ENCODE measurements at regions not wholly inside any gene's neighbourhood (a gene's known extent, or its start where the extent isn't known, plus 50 kb on each side); places are given as distances from the start of the nearest gene placed in this dataset.

DNA sequence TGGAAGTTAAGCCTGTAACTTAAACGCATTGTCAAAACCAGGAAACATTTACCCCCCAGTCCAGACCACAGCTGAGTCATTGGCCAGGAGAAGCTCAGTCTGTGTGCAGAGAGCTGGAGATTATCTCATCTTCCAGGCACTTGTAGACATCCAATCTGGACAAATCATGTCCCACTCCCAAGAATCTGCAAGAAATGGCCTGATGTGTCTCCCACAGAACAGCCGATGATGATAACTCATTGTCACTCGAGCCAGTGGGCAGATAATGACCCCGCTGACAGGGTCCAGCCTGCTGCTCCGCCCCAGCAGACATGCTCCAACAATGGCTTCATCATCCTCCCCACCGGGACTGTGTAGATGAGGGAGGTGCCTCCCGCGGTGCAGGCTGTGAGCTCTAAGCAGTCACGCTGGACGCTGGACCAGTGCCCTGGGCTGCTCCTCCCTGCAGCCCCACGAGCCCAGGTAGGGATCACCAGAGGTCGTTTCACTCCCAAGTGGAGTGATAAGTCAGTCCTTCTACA lies 322.5 kb downstream of the C16orf95 start (continued):
- TF ChIP-seq SP7 (tag by site-specific recombination; IDR thresholded peaks at IDR 0.05) (peak; percentile 57; the same call in 1 of the 2 replicates), ZNF146 (tag by site-specific recombination; IDR thresholded peaks at IDR 0.05) (no peak), MZF1 (tag by site-specific recombination; IDR thresholded peaks at IDR 0.05; ENCODE audit: borderline replicate concordance) (no peak), EGR2 (tag by site-specific recombination; IDR thresholded peaks at IDR 0.05; ENCODE audit: low read depth) (peak; percentile 97), ZNF133 (tag by site-specific recombination; IDR thresholded peaks at IDR 0.05) (no peak), ZNF654 (tag by site-specific recombination; IDR thresholded peaks at IDR 0.05; ENCODE audit: low read depth) (no peak), MYNN (tag by site-specific recombination; IDR thresholded peaks at IDR 0.05; ENCODE audit: borderline replicate concordance) (no peak), ZNF341 (tag by site-specific recombination; IDR thresholded peaks at IDR 0.05; ENCODE audit: low read depth) (peak; percentile 53; the same call in 1 of the 2 replicates), ZSCAN16 (tag by site-specific recombination; IDR thresholded peaks at IDR 0.05) (no peak), ZNF558 (tag by site-specific recombination; IDR thresholded peaks at IDR 0.05) (peak; percentile 39; the same call in 1 of the 2 replicates), ZNF416 (tag by site-specific recombination; IDR thresholded peaks at IDR 0.05) (no peak), ZNF843 (tag by site-specific recombination; IDR thresholded peaks at IDR 0.05) (no peak), ZBTB8A (tag by site-specific recombination; IDR thresholded peaks at IDR 0.05) (no peak), ZFHX2 (tag by site-specific recombination; conservative IDR thresholded peaks at IDR 0.05) (peak; percentile 98), TCF7L2 (IDR thresholded peaks at IDR 0.05; ENCODE audit: borderline replicate concordance, low read depth, low read length) (no peak), ZNF202 (tag by site-specific recombination; IDR thresholded peaks at IDR 0.05; ENCODE audit: borderline replicate concordance) (no peak)

DNA sequence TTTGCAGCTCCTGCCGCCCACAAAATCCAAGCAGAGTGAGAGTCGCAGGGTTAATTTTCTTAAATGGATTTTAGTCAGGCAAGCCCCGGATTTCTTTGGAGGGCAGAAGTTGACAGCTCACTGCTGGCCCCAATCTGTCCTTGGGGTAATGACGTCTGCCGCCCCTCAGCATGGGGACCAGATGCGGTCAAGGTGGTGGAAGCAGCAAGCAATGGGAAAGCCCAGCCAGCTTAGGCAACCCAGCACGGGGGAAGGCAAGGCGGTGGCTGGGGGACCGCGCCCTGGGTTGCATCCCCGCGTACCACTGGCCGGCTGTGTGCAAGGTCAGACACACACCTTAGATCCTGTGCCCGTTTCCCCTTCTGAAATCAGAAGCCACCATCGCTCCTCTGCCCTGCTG lies 321.7 kb downstream of the C16orf95 start:
- H3K27ac ChIP-seq (ENCODE audit: extremely low read depth, low read depth, low read length) = no peak overlapping the region
- no peaks in the 10 kb centered on the region for H3K9me3 ChIP-seq (ENCODE audit: control insufficient read depth, insufficient read depth, low read depth, low read length)
- CTCF ChIA-PET = interaction anchor here (0.6 kb wide), 1 partner anchor 44 kb away, joined by 3 read pairs; no protein-coding TSS in a partner anchor
- TF ChIP-seq HOXC10 (CRISPR knock-in tag; IDR thresholded peaks at IDR 0.05) = no peak
- no peak for TF ChIP-seq ZEB2 (tag by site-specific recombination; IDR thresholded peaks at IDR 0.05)
- no peak for TF ChIP-seq ZNF19 (tag by site-specific recombination; IDR thresholded peaks at IDR 0.05; ENCODE audit: low read depth)
- no peak for TF ChIP-seq HOXA7 (CRISPR knock-in tag; IDR thresholded peaks at IDR 0.05; ENCODE audit: borderline replicate concordance)
- no peak for TF ChIP-seq ZNF624 (tag by site-specific recombination; IDR thresholded peaks at IDR 0.05)
- TF ChIP-seq ZNF202 (tag by site-specific recombination; IDR thresholded peaks at IDR 0.05; ENCODE audit: borderline replicate concordance) = no peak
- no peak for TF ChIP-seq ZNF600 (tag by site-specific recombination; IDR thresholded peaks at IDR 0.05)
- TF ChIP-seq ZIC2 (tag by site-specific recombination; IDR thresholded peaks at IDR 0.05) = no peak
- TF ChIP-seq ZNF292 (tag by site-specific recombination; IDR thresholded peaks at IDR 0.05; ENCODE audit: borderline replicate concordance, low read depth) = no peak
- TF ChIP-seq ZNF664 (tag by site-specific recombination; IDR thresholded peaks at IDR 0.05) = no peak
- TF ChIP-seq, protein P1, sequence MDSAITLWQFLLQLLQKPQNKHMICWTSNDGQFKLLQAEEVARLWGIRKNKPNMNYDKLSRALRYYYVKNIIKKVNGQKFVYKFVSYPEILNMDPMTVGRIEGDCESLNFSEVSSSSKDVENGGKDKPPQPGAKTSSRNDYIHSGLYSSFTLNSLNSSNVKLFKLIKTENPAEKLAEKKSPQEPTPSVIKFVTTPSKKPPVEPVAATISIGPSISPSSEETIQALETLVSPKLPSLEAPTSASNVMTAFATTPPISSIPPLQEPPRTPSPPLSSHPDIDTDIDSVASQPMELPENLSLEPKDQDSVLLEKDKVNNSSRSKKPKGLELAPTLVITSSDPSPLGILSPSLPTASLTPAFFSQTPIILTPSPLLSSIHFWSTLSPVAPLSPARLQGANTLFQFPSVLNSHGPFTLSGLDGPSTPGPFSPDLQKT (IDR thresholded peaks at IDR 0.05; ENCODE audit: borderline replicate concordance, low read depth, low read length) = no peak
- no peak for TF ChIP-seq ZNF423 (tag by site-specific recombination; IDR thresholded peaks at IDR 0.05)
- TF ChIP-seq, protein P2, sequence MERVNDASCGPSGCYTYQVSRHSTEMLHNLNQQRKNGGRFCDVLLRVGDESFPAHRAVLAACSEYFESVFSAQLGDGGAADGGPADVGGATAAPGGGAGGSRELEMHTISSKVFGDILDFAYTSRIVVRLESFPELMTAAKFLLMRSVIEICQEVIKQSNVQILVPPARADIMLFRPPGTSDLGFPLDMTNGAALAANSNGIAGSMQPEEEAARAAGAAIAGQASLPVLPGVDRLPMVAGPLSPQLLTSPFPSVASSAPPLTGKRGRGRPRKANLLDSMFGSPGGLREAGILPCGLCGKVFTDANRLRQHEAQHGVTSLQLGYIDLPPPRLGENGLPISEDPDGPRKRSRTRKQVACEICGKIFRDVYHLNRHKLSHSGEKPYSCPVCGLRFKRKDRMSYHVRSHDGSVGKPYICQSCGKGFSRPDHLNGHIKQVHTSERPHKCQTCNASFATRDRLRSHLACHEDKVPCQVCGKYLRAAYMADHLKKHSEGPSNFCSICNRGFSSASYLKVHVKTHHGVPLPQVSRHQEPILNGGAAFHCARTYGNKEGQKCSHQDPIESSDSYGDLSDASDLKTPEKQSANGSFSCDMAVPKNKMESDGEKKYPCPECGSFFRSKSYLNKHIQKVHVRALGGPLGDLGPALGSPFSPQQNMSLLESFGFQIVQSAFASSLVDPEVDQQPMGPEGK (tag by site-specific recombination; IDR thresholded peaks at IDR 0.05) = no peak
- TF ChIP-seq BCL11A (tag by site-specific recombination; IDR thresholded peaks at IDR 0.05; ENCODE audit: low read depth) = no peak
- no peaks in the 10 kb centered on the region; the same call in 1 of the 2 replicates for H3K4me1 ChIP-seq (ENCODE audit: control insufficient read depth, insufficient read depth, low read length)
- POLR2A ChIA-PET = interaction anchor here (0.5 to 1.3 kb wide), 2 partner anchors 66 to 322 kb away, joined by 4 to 5 read pairs; no protein-coding TSS in a partner anchor
- no peak overlapping the region for H3K4me3 ChIP-seq (ENCODE audit: low read depth, low read length)
- H3K36me3 ChIP-seq (ENCODE audit: control insufficient read depth in 2 of 2, insufficient read depth in 1 of 2, low read length in 2 of 2) = no peaks in the 10 kb centered on the region
